ENCODE measurements at regions not wholly inside any gene's neighbourhood (a gene's known extent, or its start where the extent isn't known, plus 50 kb on each side); places are given as distances from the start of the nearest gene placed in this dataset.

GRCh38 chr1:228957535-228957934 lies 222.3 kb downstream of the RHOU start:
- Mint-ChIP-seq H3K4me3 (no peak overlapping the region), H3K4me1 (peaks cover 4% of the 10 kb centered on the region), H3K9me3 (no peaks in the 10 kb centered on the region), H3K27me3 (no peaks in the 10 kb centered on the region), H3K27ac (no peak overlapping the region), H3K36me3 (no peaks in the 10 kb centered on the region)
- DNase-seq, result no peak

DNA sequence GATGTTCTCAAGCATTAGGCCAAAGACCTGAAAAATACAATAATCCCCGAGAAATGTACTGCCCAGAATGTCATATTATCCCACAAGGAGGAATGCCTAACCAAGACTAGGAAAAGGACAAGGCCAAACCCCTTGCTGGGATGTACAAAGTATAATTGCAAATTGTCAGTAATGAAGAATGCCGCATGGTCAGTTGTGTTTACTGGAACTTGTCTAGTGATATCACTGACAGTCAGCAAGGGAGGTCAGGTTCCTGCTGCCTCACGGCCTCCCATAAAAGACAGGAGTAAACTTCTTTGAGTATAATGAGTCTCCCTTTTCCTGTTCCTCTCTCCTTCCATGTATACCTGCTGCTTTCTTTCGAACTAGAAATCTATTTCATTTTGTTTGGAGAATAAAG lies 222.8 kb downstream of the RHOU start:
- H3K36me3 Mint-ChIP-seq, result no peaks in the 10 kb centered on the region
- no peak for DNase-seq

DNA sequence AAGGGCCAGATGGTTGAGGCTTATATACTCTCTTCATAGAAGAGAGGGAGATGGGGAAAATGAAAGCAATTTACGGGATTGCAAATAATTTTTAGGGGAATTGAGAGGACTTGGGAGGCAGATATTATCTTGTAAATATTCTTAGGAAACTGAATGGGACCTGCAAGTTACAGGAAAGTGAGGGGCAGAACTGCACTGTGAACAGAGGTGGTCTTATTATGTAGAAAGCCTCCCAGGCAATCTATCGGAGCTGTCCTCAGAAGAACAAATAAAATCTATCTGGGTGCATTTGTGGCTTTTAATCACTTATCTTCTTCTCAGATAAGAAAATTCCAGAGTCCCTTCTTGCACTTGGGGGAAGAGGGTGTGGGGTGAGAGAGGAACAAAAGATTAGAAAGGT lies 223.5 kb downstream of the RHOU start:
- no peak for DNase-seq
- H3K4me1 Mint-ChIP-seq, result no peaks in the 10 kb centered on the region
- no peaks in the 10 kb centered on the region for H3K9me3 Mint-ChIP-seq
- no peaks in the 10 kb centered on the region for H3K36me3 Mint-ChIP-seq
- no peak overlapping the region for H3K4me3 Mint-ChIP-seq
- H3K27ac Mint-ChIP-seq, result no peak overlapping the region
- H3K27me3 Mint-ChIP-seq, result no peaks in the 10 kb centered on the region

More for the DNA sequence above, 222.8 kb downstream of the RHOU start:
- no peaks in the 10 kb centered on the region for H3K9me3 Mint-ChIP-seq
- no peak overlapping the region for H3K27ac Mint-ChIP-seq
- H3K4me3 Mint-ChIP-seq, result no peak overlapping the region
- no peaks in the 10 kb centered on the region for H3K27me3 Mint-ChIP-seq
- H3K4me1 Mint-ChIP-seq, result peaks cover 1% of the 10 kb centered on the region

- no peaks in the 10 kb centered on the region for H3K36me3 Mint-ChIP-seq
These were observed 225.4 kb downstream of the RHOU start for GRCh38 chr1:228960705-228961104.

GRCh38 chr1:228961511-228961910 lies 226.2 kb downstream of the RHOU start:
- H3K27ac Mint-ChIP-seq, result no peak overlapping the region
- no peaks in the 10 kb centered on the region for H3K36me3 Mint-ChIP-seq
- DNase-seq, result no peak
- H3K4me1 Mint-ChIP-seq, result no peaks in the 10 kb centered on the region
- no peaks in the 10 kb centered on the region for H3K9me3 Mint-ChIP-seq
- H3K4me3 Mint-ChIP-seq, result no peak overlapping the region
- H3K27me3 Mint-ChIP-seq, result no peaks in the 10 kb centered on the region

More at GRCh38 chr1:228960705-228961104, 225.4 kb downstream of the RHOU start:
- H3K27me3 Mint-ChIP-seq, result no peaks in the 10 kb centered on the region
- DNase-seq, result no peak
- no peaks in the 10 kb centered on the region for H3K9me3 Mint-ChIP-seq
- no peaks in the 10 kb centered on the region for H3K4me1 Mint-ChIP-seq
- no peak overlapping the region for H3K27ac Mint-ChIP-seq
- H3K4me3 Mint-ChIP-seq, result no peak overlapping the region

DNA sequence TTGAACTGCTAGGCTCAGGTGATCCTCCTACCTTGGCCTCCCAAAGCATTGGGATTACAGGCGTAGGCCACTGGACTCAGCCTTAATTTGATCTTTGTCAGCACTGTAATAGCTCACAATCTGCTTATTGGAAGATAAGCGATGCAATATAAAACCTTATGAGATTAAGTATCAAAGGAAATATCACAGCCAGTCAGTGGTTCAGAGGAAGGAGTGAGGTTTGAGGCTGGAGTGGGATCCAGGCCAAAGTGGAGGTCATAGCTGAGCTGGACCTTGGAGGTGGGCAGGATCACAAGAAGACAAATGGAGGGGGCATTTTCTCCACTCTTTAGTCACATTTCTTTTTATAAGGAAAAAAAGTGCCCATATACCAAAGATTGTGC lies 228.5 kb downstream of the RHOU start:
- Mint-ChIP-seq H3K9me3 (no peaks in the 10 kb centered on the region), H3K27ac (no peak overlapping the region), H3K27me3 (no peaks in the 10 kb centered on the region), H3K4me3 (no peak overlapping the region), H3K36me3 (no peaks in the 10 kb centered on the region), H3K4me1 (no peaks in the 10 kb centered on the region)
- no peak for DNase-seq

GRCh38 chr1:228964178-228965089 lies 229.2 kb downstream of the RHOU start:
- Mint-ChIP-seq H3K9me3 (no peaks in the 10 kb centered on the region), H3K4me3 (no peak overlapping the region), H3K27me3 (no peaks in the 10 kb centered on the region), H3K27ac (no peak overlapping the region), H3K4me1 (no peaks in the 10 kb centered on the region), H3K36me3 (no peaks in the 10 kb centered on the region)
- no peak for DNase-seq

- no peaks in the 10 kb centered on the region for H3K4me1 Mint-ChIP-seq
- H3K4me3 Mint-ChIP-seq, result no peak overlapping the region
- H3K27me3 Mint-ChIP-seq, result no peaks in the 10 kb centered on the region
- DNase-seq, result no peak
- no peaks in the 10 kb centered on the region for H3K9me3 Mint-ChIP-seq
- no peak overlapping the region for H3K27ac Mint-ChIP-seq
- no peaks in the 10 kb centered on the region for H3K36me3 Mint-ChIP-seq
These were observed 233.8 kb downstream of the RHOU start for GRCh38 chr1:228968891-228969606.

- no peak overlapping the region for H3K4me3 Mint-ChIP-seq
- no peaks in the 10 kb centered on the region for H3K27me3 Mint-ChIP-seq
- no peaks in the 10 kb centered on the region for H3K4me1 Mint-ChIP-seq
- H3K36me3 Mint-ChIP-seq, result no peaks in the 10 kb centered on the region
- DNase-seq, result no peak
- H3K9me3 Mint-ChIP-seq, result no peaks in the 10 kb centered on the region
- no peak overlapping the region for H3K27ac Mint-ChIP-seq
These were observed 234.9 kb downstream of the RHOU start for GRCh38 chr1:228969953-228970800.

DNA sequence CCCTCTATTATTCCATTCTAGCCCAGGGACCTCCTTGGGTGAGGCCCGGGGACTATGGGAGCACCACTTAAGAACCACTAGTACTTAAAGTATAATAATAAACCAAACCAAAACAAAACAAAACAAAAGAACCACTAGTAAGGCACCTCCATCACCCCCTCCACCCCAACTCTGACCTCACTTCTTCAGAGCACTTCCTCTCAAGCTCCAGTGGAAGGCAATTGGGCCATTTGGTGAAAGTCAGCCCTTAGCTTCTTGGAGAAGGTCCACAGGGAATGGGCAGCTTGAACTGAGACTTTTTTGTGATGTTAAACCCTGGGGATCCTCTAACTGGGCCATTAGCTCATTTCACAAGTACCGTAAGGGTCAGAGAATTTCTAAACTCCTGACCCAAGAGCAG lies 237.3 kb downstream of the RHOU start:
- DNase-seq, result no peak
- H3K9me3 Mint-ChIP-seq, result no peaks in the 10 kb centered on the region
- H3K4me3 Mint-ChIP-seq, result no peak overlapping the region

GRCh38 chr1:228974273-228974672 lies 239.0 kb downstream of the RHOU start:
- no peaks in the 10 kb centered on the region for H3K36me3 Mint-ChIP-seq
- H3K4me3 Mint-ChIP-seq, result no peak overlapping the region
- no peaks in the 10 kb centered on the region for H3K4me1 Mint-ChIP-seq
- DNase-seq, result no peak
- H3K27me3 Mint-ChIP-seq, result no peaks in the 10 kb centered on the region
- H3K9me3 Mint-ChIP-seq, result no peaks in the 10 kb centered on the region
- no peak overlapping the region for H3K27ac Mint-ChIP-seq

More for the DNA sequence above, 237.3 kb downstream of the RHOU start:
- Mint-ChIP-seq H3K4me1 (no peaks in the 10 kb centered on the region), H3K36me3 (no peaks in the 10 kb centered on the region), H3K27ac (no peak overlapping the region), H3K27me3 (no peaks in the 10 kb centered on the region)

DNA sequence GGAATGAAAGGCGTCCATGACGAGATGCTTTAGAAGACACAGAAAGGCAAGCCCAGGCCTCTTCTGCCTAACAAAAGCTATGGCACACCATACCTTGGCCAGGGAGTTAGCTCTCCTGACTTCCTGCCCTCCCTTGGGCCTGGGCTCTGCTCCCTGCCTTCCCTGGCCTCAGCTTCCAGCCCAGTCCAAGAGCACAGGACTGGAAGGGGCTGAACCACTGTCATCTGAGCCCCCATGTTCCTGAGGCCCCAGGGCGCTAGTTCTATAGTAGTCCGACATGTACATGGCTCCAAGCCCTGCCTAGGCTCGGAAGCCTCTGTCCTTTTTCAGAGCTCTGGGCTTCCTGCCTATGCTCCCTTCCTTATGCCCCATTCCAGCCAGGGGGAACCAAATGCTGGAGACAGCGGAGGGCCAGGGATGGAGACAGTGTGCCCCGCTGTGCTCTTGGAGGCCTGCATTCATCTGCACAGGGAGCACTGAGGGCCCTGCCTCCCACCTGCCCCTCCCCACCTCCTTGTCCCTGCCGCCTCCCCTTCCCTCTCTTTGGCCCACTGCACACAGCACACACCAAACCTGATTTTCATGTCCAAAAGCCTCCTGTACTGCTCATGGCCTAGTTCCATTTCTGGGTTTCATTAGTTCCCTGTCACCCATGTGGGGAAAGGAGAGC lies 240.1 kb downstream of the RHOU start:
- Mint-ChIP-seq H3K27ac (no peak overlapping the region), H3K4me3 (no peak overlapping the region), H3K4me1 (no peaks in the 10 kb centered on the region), H3K9me3 (no peaks in the 10 kb centered on the region), H3K36me3 (no peaks in the 10 kb centered on the region), H3K27me3 (no peaks in the 10 kb centered on the region)
- no peak for DNase-seq

- H3K36me3 Mint-ChIP-seq, result no peaks in the 10 kb centered on the region
- no peaks in the 10 kb centered on the region for H3K9me3 Mint-ChIP-seq
- no peaks in the 10 kb centered on the region for H3K27me3 Mint-ChIP-seq
- DNase-seq, result no peak
- no peak overlapping the region for H3K4me3 Mint-ChIP-seq
- H3K4me1 Mint-ChIP-seq, result no peaks in the 10 kb centered on the region
- no peak overlapping the region for H3K27ac Mint-ChIP-seq
These were observed 241.0 kb downstream of the RHOU start for GRCh38 chr1:228976316-228976715.

DNA sequence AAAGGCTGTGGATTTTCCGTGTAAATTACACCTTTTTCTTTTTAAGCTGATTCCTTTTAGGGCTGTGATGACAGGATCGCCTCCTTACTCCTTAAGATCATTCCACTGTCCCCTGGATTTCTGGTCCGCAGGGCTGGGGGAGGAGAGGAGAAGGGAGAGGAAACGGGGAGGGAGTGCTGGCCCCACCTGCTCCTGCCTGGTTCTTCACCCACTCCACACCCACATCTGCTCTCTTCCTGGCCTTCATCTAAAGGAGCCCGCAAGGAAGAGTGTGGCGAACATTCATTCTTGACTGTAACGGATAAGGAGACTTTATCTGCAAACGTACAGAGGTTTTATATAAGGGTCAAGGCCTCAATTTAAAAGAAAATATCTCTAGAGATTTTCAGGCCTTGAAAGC lies 242.0 kb downstream of the RHOU start:
- no peaks in the 10 kb centered on the region for H3K36me3 Mint-ChIP-seq
- no peaks in the 10 kb centered on the region for H3K4me1 Mint-ChIP-seq
- no peak overlapping the region for H3K4me3 Mint-ChIP-seq
- H3K27me3 Mint-ChIP-seq, result no peaks in the 10 kb centered on the region
- H3K27ac Mint-ChIP-seq, result no peak overlapping the region
- no peaks in the 10 kb centered on the region for H3K9me3 Mint-ChIP-seq
- no peak for DNase-seq

DNA sequence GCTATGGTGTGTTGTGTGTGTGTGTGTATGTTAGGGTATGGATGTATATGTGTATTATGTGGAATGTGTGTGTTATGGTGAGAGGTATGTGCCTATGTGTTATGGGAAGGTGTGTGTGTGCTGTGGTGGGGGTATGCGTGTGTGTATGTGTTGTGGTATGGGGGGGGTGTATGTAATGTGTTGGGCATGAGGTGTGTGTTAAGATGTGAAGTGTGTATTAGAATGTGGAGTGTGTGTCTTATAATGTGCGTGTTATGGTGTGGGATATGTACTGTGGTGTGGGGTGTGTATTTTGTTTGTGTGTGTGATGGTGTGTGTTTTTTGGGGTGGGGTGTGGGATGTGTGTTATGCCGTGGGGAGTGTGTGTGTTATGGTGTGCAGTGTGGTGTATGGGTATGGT lies 242.5 kb downstream of the RHOU start:
- DNase-seq, result no peak
- no peak overlapping the region for H3K27ac Mint-ChIP-seq
- H3K27me3 Mint-ChIP-seq, result no peaks in the 10 kb centered on the region
- H3K9me3 Mint-ChIP-seq, result no peaks in the 10 kb centered on the region
- no peaks in the 10 kb centered on the region for H3K4me1 Mint-ChIP-seq
- no peak overlapping the region for H3K4me3 Mint-ChIP-seq
- H3K36me3 Mint-ChIP-seq, result no peaks in the 10 kb centered on the region

All from activated naive CD8-positive, alpha-beta T cell treated with anti-CD3 and anti-CD28 coated beads for 36 hours (primary cell).